Colonic mucosa (tissue), 4 donors: ENCODE measurements at regions not wholly inside any gene's neighbourhood (a gene's known extent, or its start where the extent isn't known, plus 50 kb on each side); places are given as distances from the start of the nearest gene placed in this dataset.

Experiments used
- DNase-seq: peaks from one replicate; pipeline ENCODE4 v3.0.0-alpha.2; 2020
- H3K27ac ChIP-seq: fragments of 200-600 bp; one replicate; pipeline ENCODE4 v1.8.0; 2021
- H3K27me3 ChIP-seq: fragments of 200-600 bp; one replicate; pipeline ENCODE4 v1.8.0; 2021
- H3K36me3 ChIP-seq: fragments of 200-600 bp; one replicate; pipeline ENCODE4 v1.8.0; 2021
- H3K4me1 ChIP-seq: fragments of 200-600 bp; one replicate; pipeline ENCODE4 v1.8.0; 2021; ENCODE audit warnings: mild to moderate bottlenecking
- H3K4me3 ChIP-seq: fragments of 200-600 bp; one replicate; pipeline ENCODE4 v1.8.0; 2021
- H3K9ac ChIP-seq, 2 donors: one replicate each; pipeline ENCODE4 v1.7.0; 2013; ENCODE audit warnings: control low read depth in 2 of 2, low read depth in 2 of 2, low read length in 2 of 2
- H3K9me3 ChIP-seq: fragments of 200-600 bp; one replicate; pipeline ENCODE4 v1.8.0; 2021
- intact Hi-C: fragments of 100-400 bp; cut with DNase I; formaldehyde crosslinking; loops from one replicate; pipeline ENCODE4 v1.14.1; 2022
- TF ChIP-seq, protein P1 (sequence below): fragments of 200-600 bp; IDR thresholded peaks from one replicate; pipeline ENCODE4 v1.8.0; 2022; ENCODE audit warnings: antibody characterized with exemption, mild to moderate bottlenecking
- donor health status: healthy.
- donor health status: DM: no; HTN: no; CAD: no.
- donor health status: DM: no; HTN: no; CAD: no.

DNA sequence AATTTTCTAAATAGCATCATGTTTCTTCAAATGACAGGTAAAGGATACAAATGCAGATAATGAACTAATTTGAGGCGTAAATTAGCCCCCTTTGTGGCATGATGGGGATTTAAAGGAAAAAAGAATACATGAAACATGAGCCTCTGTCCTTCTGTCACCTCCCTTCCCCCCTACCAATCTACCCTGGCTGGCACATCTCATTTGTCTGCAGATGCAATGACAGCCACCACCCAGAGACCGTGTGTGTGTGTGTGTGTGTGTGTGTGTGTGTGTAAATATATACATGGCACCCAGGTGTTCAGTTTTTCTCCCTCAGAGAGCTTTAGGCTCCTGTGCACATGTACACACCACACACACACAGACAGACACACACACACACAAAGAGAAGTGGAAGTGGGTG, 451.1 kb downstream of the RWDD3 start:
- H3K36me3 ChIP-seq, result no peaks in the 10 kb centered on the region
- H3K9ac ChIP-seq, result no peak overlapping the region
- TF ChIP-seq, protein P1, sequence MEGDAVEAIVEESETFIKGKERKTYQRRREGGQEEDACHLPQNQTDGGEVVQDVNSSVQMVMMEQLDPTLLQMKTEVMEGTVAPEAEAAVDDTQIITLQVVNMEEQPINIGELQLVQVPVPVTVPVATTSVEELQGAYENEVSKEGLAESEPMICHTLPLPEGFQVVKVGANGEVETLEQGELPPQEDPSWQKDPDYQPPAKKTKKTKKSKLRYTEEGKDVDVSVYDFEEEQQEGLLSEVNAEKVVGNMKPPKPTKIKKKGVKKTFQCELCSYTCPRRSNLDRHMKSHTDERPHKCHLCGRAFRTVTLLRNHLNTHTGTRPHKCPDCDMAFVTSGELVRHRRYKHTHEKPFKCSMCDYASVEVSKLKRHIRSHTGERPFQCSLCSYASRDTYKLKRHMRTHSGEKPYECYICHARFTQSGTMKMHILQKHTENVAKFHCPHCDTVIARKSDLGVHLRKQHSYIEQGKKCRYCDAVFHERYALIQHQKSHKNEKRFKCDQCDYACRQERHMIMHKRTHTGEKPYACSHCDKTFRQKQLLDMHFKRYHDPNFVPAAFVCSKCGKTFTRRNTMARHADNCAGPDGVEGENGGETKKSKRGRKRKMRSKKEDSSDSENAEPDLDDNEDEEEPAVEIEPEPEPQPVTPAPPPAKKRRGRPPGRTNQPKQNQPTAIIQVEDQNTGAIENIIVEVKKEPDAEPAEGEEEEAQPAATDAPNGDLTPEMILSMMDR, result no peak
- no peak overlapping the region for H3K4me3 ChIP-seq
- intact Hi-C loops, result no loop called here
- H3K4me1 ChIP-seq, result no peaks in the 10 kb centered on the region
- no peak for DNase-seq
- H3K9me3 ChIP-seq, result no peaks in the 10 kb centered on the region
- no peak overlapping the region for H3K27ac ChIP-seq
- H3K27me3 ChIP-seq, result no peaks in the 10 kb centered on the region

DNA sequence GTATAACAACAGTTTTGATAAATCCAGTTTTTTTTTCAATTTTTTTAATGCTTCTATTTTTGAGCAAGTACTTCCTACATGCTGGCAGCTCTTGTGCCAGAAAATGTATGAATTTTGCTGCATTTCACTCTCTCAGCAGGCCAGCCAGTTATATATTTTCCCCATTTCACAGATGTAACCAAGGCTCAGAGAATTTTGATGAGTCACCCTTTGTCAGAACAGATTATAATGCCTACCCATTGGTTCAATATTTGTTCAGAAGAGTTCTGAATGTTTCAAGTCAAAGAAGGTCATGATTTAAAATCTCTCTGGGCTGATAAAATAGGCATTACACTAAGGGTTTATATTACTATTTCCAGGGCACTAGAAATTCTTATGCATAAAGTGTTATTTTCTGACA, 452.2 kb downstream of the RWDD3 start:
- no peaks in the 10 kb centered on the region for H3K9me3 ChIP-seq
- no peaks in the 10 kb centered on the region for H3K36me3 ChIP-seq
- no peaks in the 10 kb centered on the region for H3K4me1 ChIP-seq
- intact Hi-C loops, result no loop called here
- no peak overlapping the region for H3K27ac ChIP-seq
- TF ChIP-seq, protein P1, result no peak
- DNase-seq, result no peak
- no peaks in the 10 kb centered on the region for H3K27me3 ChIP-seq
- no peak overlapping the region for H3K4me3 ChIP-seq
- H3K9ac ChIP-seq, result no peak overlapping the region

DNA sequence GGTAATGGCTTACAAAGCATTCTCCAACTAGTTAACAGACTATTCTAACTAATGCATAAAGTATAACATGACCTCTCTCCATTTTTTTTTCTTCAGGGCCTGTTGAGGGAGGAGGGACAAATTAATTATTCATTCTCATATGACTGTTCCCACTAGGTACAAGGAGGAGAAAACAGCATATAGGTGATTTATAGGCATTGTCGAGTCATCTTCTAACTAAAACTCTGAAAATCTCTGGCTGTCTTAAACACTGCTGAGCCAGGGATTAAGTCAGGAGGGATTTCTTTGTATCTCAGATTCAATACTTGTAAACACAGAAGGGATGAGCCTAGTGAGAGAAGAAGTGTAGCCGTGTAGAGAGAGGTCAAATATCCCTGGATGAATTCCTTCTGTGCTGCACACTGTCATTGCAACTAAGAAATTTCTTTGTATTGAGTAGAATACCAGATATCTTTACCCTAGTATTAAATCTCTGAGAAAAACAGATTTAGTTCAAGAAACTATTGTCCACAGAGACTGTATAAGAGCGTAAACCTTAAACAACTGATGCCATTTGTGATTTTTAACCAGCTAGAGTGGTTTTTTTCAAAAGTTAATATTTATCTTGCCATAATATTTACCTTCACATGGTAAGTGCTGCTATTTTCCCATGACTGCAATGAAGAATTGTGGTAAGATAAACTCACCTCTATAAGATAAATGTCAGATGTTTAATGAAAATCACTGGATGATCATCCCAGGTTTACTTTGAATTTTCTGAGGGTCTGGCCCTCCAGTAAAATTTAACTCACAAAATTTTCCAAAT, 465.3 kb downstream of the RWDD3 start:
- H3K4me1 ChIP-seq, result no peaks in the 10 kb centered on the region
- DNase-seq, result no peak
- H3K4me3 ChIP-seq, result no peak overlapping the region
- H3K27me3 ChIP-seq, result no peaks in the 10 kb centered on the region
- no peaks in the 10 kb centered on the region for H3K36me3 ChIP-seq
- intact Hi-C loops, result no loop called here
- H3K27ac ChIP-seq, result no peak overlapping the region
- no peak overlapping the region for H3K9ac ChIP-seq
- TF ChIP-seq, protein P1, result no peak
- no peaks in the 10 kb centered on the region for H3K9me3 ChIP-seq

DNA sequence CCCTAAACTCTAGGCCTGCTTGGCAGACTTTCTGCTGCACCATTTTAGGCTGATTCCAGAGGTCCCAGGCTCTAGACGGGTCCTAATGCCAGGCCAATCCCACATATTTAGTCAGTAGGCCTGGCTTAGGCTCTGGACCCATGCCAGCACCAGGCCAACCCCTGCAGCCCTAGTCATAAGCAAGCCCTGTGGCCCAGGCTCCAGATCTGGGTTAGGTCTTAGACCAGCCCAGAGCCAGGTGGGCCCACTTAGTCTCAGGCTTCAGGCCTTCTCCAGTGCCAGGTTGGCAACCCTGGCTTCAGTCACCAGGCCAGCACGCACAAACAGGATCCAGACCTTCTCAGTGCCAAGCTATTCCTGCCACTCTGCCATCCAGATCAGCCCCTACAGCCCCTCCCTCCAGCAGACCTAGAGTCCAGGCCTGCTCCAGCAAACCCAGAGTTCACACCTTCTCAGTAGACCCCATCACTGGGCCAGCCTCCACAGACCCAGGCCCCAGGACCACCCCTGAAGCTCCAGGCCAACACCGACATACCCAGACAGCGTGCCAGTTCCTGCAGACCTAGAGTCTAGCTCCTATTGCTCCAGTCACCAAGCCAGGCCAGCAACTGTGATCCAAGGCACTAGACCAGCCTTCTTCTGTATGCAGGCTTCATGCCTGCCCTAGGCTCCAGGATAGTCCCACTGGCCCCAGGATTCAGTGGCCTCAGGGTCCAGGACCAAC, 467.6 kb downstream of the RWDD3 start:
- Histone ChIP-seq H3K27ac (no peak overlapping the region), H3K9me3 (no peaks in the 10 kb centered on the region), H3K27me3 (no peaks in the 10 kb centered on the region), H3K4me1 (no peaks in the 10 kb centered on the region), H3K9ac (no peak overlapping the region), H3K4me3 (no peak overlapping the region), H3K36me3 (no peaks in the 10 kb centered on the region)
- DNase-seq, result no peak
- TF ChIP-seq, protein P1, result no peak
- intact Hi-C loops, result no loop called here

DNA sequence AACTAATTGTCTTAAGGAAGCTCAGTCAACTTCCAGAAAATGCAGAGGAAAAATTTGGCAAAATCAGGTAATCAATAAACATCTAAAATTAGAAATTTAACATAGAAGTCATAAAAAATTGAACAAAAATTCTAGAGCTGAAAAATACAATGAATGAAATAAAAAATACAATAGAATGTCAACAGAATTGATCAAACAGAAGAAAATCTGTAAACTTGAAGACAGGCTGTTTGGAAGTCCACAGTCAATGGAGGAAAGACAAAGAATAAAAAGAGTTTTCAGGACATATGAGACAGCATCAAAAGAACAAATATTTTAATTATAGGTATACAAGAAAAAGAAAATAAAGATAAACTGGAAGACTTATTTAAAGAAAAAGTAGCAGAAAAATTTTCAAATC, 469.0 kb downstream of the RWDD3 start:
- Histone ChIP-seq H3K27me3 (no peaks in the 10 kb centered on the region), H3K4me1 (no peaks in the 10 kb centered on the region), H3K9ac (no peak overlapping the region), H3K27ac (no peak overlapping the region), H3K4me3 (no peak overlapping the region), H3K9me3 (no peaks in the 10 kb centered on the region), H3K36me3 (no peaks in the 10 kb centered on the region)
- DNase-seq, result no peak
- intact Hi-C loops, result no loop called here
- TF ChIP-seq, protein P1, result no peak
